ENCODE measurements at regions not wholly inside any gene's neighbourhood (a gene's known extent, or its start where the extent isn't known, plus 50 kb on each side); places are given as distances from the start of the nearest gene placed in this dataset.
A peak's percentile ranks its signal among the peaks of the same experiment; 100 is the strongest.

DNA sequence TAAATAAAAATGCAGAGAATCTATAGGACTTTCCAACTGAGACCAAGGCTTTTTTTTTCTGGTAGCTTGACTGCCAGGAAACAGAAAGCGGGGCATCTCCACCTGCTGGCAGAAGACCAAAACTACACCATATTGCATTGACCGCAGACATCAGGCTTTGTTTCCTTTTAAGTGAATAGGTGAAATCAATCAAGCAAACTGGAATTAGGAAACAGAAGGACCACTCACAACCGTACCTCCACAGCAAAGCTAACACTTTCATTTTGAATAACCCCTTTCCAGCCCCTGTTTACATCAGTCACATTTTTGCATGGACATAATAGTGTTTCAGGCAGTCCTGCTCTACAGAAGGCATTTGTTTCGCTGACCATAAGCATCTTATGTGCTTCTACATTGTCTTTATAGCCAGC is 218.2 kb downstream of the IDS start:
- ChIA-PET CTCF (interaction anchor here (0.8 to 2.2 kb wide), 16 partner anchors 10 to 1236 kb away, joined by 3 to 14 read pairs (median 4); no protein-coding TSS in a partner anchor), POLR2A (no interaction called here)
- DNase-seq (ENCODE audit: extremely low spot score): peak; percentile 34
- TF ChIP-seq, protein P1, sequence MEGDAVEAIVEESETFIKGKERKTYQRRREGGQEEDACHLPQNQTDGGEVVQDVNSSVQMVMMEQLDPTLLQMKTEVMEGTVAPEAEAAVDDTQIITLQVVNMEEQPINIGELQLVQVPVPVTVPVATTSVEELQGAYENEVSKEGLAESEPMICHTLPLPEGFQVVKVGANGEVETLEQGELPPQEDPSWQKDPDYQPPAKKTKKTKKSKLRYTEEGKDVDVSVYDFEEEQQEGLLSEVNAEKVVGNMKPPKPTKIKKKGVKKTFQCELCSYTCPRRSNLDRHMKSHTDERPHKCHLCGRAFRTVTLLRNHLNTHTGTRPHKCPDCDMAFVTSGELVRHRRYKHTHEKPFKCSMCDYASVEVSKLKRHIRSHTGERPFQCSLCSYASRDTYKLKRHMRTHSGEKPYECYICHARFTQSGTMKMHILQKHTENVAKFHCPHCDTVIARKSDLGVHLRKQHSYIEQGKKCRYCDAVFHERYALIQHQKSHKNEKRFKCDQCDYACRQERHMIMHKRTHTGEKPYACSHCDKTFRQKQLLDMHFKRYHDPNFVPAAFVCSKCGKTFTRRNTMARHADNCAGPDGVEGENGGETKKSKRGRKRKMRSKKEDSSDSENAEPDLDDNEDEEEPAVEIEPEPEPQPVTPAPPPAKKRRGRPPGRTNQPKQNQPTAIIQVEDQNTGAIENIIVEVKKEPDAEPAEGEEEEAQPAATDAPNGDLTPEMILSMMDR (IDR thresholded peaks at IDR 0.05; ENCODE audit: control extremely low read depth, extremely low read depth, low read depth, missing control alignments): peak; percentile 54

DNA sequence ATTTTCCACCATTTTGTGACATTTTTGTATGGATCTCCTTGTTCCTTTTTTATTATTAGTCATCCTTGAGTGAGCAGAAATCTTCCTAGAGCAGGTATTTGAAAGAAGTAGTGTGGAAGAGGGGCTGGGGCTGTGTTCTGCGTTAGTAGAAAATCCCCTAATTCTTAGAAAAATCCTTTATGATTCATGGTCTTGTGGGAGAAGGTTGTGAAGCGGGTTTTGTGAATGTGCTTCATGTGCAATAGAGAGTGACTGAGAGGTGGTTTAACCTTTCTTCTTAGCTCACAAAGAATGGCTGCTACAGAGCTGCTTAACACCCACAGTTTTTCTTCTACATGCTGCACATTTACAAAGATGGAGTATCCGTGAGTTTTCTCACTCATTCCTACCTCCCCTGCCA is 220.5 kb downstream of the IDS start:
- ChIA-PET CTCF (no interaction called here), POLR2A (no interaction called here)
- TF ChIP-seq, protein P1 (IDR thresholded peaks at IDR 0.05; ENCODE audit: control extremely low read depth, extremely low read depth, low read depth, missing control alignments): no peak
- DNase-seq (ENCODE audit: extremely low spot score): no peak

DNA sequence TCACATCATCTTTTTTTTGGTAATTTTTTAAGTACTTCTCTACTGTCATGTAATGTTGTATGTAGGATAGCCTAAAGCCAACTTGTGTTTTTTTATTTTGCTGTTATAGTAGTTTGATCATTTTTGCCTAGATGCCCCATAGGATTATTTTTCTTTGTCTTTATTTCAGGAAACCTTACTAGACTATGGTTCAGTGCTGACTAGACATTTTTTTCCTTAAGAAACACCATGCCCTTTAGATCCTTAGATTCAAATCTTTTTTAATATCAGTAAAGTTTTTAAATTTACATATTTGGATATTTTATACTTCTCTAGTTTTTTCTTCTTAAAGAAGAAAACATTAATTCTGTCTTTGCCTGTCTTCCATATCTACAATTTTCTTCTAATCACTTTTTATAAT is 221.3 kb downstream of the IDS start:
- POLR2A ChIA-PET: no interaction called here
- CTCF ChIA-PET: no interaction called here
- TF ChIP-seq, protein P1 (IDR thresholded peaks at IDR 0.05; ENCODE audit: control extremely low read depth, extremely low read depth, low read depth, missing control alignments): no peak
- DNase-seq (ENCODE audit: extremely low spot score): no peak

DNA sequence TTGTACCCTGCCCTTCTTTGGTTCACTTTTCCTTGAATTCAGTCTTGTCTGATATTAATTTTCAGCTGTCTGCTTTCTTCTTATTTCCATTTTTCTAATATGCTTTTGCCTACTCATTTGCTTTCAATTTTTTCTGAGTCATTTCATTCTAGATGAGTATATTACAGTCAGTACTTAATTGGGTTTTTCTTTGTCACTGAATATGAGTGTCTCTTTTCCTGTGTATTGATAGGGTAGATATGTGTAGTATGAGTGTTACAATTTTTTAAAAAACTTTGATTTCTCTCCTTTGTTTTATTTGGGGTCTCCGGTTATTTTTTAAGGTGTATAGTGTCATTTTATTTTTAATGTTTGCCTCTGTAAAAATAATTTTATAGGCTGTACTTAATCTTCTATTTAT is 222.2 kb downstream of the IDS start:
- TF ChIP-seq, protein P1 (IDR thresholded peaks at IDR 0.05; ENCODE audit: control extremely low read depth, extremely low read depth, low read depth, missing control alignments): no peak
- CTCF ChIA-PET: interaction anchor here (1.8 to 2.3 kb wide), 2 partner anchors 12 to 14 kb away, joined by 4 to 6 read pairs; no protein-coding TSS in a partner anchor
- no peak for DNase-seq (ENCODE audit: extremely low spot score)
- POLR2A ChIA-PET: no interaction called here

DNA sequence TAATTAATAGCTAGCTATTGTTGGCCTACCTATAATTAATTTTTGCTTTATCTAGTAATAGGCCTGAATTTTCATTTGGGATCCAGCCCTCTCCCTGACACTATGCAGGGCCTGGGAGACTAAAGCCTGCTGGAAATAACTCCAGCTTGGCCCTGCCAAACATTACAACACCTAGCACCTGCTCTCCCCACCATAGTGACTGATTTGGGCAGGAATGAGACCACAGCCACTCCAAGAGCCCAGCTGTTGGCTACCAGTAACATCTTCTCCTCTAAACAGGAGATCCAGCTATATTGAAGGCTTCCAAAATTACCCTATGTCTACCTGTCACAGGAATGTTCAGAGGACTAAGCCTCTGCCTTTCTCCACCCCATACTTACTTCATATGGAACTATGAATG is 225.1 kb downstream of the IDS start:
- POLR2A ChIA-PET: no interaction called here
- no peak for DNase-seq (ENCODE audit: extremely low spot score)
- TF ChIP-seq, protein P1 (IDR thresholded peaks at IDR 0.05; ENCODE audit: control extremely low read depth, extremely low read depth, low read depth, missing control alignments): no peak
- CTCF ChIA-PET: interaction anchor here (2.5 kb wide), 1 partner anchor 10 kb away, joined by 10 read pairs; no protein-coding TSS in a partner anchor

DNA sequence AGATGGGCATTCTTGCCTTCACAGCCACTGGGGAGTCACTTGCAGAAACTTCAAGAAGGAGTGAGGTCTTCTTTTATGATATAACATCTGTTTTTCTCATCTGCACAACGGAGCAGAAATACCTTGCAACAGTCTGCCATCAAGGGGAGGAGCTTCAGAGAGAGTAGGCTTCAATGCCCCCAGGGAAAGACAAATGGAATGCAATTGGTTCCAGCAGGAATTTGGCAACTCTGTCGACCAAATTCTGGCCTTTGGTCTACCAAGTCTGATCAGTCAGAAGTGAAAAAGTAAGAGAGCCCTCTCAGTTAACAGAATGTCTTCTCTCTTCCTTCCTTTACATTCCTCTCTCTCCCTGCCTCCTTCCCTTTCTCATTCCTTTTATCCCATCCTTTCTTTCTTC is 229.3 kb downstream of the IDS start:
- no peak for DNase-seq (ENCODE audit: extremely low spot score)
- POLR2A ChIA-PET: no interaction called here
- TF ChIP-seq, protein P1 (IDR thresholded peaks at IDR 0.05; ENCODE audit: control extremely low read depth, extremely low read depth, low read depth, missing control alignments): no peak
- CTCF ChIA-PET: no interaction called here
